Stimulated activated CD4-positive, alpha-beta T cell treated with anti-CD3 and anti-CD28 coated beads, TNF-alpha, amount 100 ng/mL, for 24 hours (primary cell): ENCODE measurements at regions not wholly inside any gene's neighbourhood (a gene's known extent, or its start where the extent isn't known, plus 50 kb on each side); places are given as distances from the start of the nearest gene placed in this dataset.

Experiments
- DNase-seq, 3 experiments: peaks; one replicate each; pipeline ENCODE4 v3.0.0-alpha.2; 2020; ENCODE audit warnings: low read depth in 3 of 3

- no peak for DNase-seq
Measured at GRCh38 chr7:118298771-118299170, 74.3 kb downstream of the ANKRD7 start.

- no peak for DNase-seq
Measured at GRCh38 chr7:118300177-118300576, 75.7 kb downstream of the ANKRD7 start.

GRCh38 chr7:118304100-118304499 is 79.6 kb downstream of the ANKRD7 start:
- DNase-seq = no peak

GRCh38 chr7:118305671-118306070 is 81.2 kb downstream of the ANKRD7 start:
- DNase-seq = no peak

- no peak for DNase-seq
Measured at GRCh38 chr7:118306771-118307170, 82.3 kb downstream of the ANKRD7 start.

GRCh38 chr7:118311121-118311836 is 86.8 kb downstream of the ANKRD7 start:
- DNase-seq = no peak

- no peak for DNase-seq
Measured at GRCh38 chr7:118312051-118312450, 87.5 kb downstream of the ANKRD7 start.

- no peak for DNase-seq
Measured at GRCh38 chr7:118312966-118313365, 88.5 kb downstream of the ANKRD7 start.

- no peak for DNase-seq
Measured at GRCh38 chr7:118324790-118325449, 100.4 kb downstream of the ANKRD7 start.

GRCh38 chr7:118325450-118325808 is 100.9 kb downstream of the ANKRD7 start:
- no peak for DNase-seq

- no peak for DNase-seq
Measured at GRCh38 chr7:118327174-118327573, 102.7 kb downstream of the ANKRD7 start.

GRCh38 chr7:118328505-118329211 is 104.2 kb downstream of the ANKRD7 start:
- no peak for DNase-seq

GRCh38 chr7:118330388-118330787 is 105.9 kb downstream of the ANKRD7 start:
- DNase-seq = no peak

- no peak for DNase-seq
Measured at GRCh38 chr7:118346748-118347147, 122.2 kb downstream of the ANKRD7 start.

GRCh38 chr7:118349604-118350003 is 125.1 kb downstream of the ANKRD7 start:
- DNase-seq = no peak

GRCh38 chr7:118350260-118350659 is 125.8 kb downstream of the ANKRD7 start:
- DNase-seq = no peak

- no peak for DNase-seq
Measured at GRCh38 chr7:118352867-118353453, 128.5 kb downstream of the ANKRD7 start.

- no peak for DNase-seq
Measured at GRCh38 chr7:118366363-118366762, 141.9 kb downstream of the ANKRD7 start.

- no peak for DNase-seq
Measured at GRCh38 chr7:118368958-118369357, 144.5 kb downstream of the ANKRD7 start.

GRCh38 chr7:118369987-118370386 is 145.5 kb downstream of the ANKRD7 start:
- no peak for DNase-seq

- no peak for DNase-seq
Measured at GRCh38 chr7:118372530-118372929, 148.0 kb downstream of the ANKRD7 start.

GRCh38 chr7:118389629-118390028 is 165.1 kb downstream of the ANKRD7 start:
- DNase-seq = no peak

GRCh38 chr7:118404211-118404610 is 179.7 kb downstream of the ANKRD7 start:
- DNase-seq = no peak
